ENCODE measurements at regions not wholly inside any gene's neighbourhood (a gene's known extent, or its start where the extent isn't known, plus 50 kb on each side); places are given as distances from the start of the nearest gene placed in this dataset.

DNA sequence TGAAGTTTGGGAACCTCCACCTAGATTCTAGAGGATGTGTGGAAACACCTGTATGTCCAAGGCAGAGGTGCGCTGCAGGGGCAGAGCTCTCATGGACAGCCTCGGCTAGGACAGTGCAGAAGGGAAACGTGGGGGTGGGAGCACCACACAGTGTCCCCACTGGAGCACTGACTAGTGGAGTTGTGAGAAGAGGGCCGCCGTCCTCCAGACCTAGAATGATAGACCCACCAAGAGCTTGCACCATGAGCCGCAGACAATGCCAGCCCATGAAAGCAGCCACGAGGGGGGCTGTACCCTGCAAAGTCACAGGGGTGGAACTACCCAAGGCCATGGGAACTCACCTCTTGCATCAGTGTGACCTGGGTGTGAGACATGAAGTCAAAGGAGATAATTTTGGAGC lies 274.5 kb upstream of the FMR1 start:
- Histone ChIP-seq H3K4me3 (ENCODE audit: low read depth, low read length) (no peak overlapping the region), H3K36me3 (ENCODE audit: control insufficient read depth, insufficient read depth, low read length) (no peaks in the 10 kb centered on the region), H3K27me3 (ENCODE audit: control insufficient read depth, insufficient read depth, low read length) (no peaks in the 10 kb centered on the region)
- FAIRE-seq: no peak
- DNase-seq (ENCODE audit: low read depth): no peak
- TF ChIP-seq, protein P1, sequence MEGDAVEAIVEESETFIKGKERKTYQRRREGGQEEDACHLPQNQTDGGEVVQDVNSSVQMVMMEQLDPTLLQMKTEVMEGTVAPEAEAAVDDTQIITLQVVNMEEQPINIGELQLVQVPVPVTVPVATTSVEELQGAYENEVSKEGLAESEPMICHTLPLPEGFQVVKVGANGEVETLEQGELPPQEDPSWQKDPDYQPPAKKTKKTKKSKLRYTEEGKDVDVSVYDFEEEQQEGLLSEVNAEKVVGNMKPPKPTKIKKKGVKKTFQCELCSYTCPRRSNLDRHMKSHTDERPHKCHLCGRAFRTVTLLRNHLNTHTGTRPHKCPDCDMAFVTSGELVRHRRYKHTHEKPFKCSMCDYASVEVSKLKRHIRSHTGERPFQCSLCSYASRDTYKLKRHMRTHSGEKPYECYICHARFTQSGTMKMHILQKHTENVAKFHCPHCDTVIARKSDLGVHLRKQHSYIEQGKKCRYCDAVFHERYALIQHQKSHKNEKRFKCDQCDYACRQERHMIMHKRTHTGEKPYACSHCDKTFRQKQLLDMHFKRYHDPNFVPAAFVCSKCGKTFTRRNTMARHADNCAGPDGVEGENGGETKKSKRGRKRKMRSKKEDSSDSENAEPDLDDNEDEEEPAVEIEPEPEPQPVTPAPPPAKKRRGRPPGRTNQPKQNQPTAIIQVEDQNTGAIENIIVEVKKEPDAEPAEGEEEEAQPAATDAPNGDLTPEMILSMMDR (IDR thresholded peaks at IDR 0.05; ENCODE audit: insufficient read depth, low read length, severe bottlenecking): no peak

DNA sequence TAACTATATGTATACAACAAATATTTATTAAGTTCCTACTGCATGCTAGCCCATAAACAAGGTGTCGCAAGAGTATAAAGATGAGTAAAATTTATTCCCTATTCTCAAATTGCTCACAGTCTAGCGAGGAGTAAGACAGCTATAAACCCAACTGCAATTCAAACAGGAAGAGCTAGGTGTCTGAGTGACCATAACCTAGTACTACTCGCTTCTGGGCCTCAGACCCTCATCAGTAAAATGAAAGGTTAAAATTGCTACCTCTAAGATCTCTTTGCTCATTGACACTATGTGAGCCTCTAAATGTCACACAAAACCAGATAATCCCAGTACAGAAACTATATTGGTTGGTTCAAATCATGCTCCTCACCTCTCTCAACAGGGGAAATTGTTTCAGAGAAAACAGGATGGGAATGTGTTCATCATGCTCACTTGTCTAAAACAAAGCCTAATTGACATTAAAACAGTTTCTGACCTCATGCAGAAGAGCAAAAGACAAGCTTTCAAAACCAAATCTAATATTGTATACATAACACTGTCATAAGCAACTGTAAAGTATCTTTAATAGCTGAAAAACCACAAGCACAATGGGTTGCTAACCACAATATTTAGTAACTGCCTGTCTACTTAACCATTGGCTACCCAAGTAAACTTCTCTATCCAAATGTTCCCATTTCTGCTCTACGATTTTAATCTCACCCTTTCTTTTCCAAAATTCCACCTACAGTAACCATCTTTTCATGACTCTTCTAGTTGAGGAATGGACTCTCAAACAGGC lies 264.6 kb upstream of the FMR1 start:
- no peak for DNase-seq (ENCODE audit: low read depth)
- no peak for FAIRE-seq
- no peaks in the 10 kb centered on the region for H3K27me3 ChIP-seq (ENCODE audit: control insufficient read depth, insufficient read depth, low read length)
- no peak overlapping the region for H3K4me3 ChIP-seq (ENCODE audit: low read depth, low read length)
- no peaks in the 10 kb centered on the region for H3K36me3 ChIP-seq (ENCODE audit: control insufficient read depth, insufficient read depth, low read length)
- TF ChIP-seq, protein P1 (IDR thresholded peaks at IDR 0.05; ENCODE audit: insufficient read depth, low read length, severe bottlenecking): no peak

DNA sequence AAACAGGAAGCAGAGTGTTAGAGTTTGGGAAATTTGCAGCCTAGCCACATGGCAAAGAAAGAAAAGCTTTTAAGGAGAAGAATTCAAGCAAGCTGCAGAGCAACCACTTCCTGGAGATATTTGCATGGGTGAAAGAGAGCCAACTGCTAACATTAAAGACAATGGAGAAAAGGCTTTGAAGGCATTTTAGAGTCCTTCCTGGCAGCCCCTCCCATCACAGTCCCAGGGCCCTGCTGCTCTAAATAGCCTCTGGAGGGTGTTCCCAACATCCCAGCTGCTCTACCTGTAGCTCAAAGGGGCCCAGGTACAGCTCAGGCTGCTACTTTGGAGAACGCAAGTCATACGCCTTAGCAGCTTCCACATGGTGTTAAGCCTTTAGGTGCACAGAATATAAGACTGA lies 235.9 kb upstream of the FMR1 start:
- no peak for DNase-seq (ENCODE audit: low read depth)
- TF ChIP-seq, protein P1 (IDR thresholded peaks at IDR 0.05; ENCODE audit: insufficient read depth, low read length, severe bottlenecking): no peak
- Histone ChIP-seq H3K4me3 (ENCODE audit: low read depth, low read length) (no peak overlapping the region), H3K36me3 (ENCODE audit: control insufficient read depth, insufficient read depth, low read length) (no peaks in the 10 kb centered on the region), H3K27me3 (ENCODE audit: control insufficient read depth, insufficient read depth, low read length) (no peaks in the 10 kb centered on the region)
- no peak for FAIRE-seq

DNA sequence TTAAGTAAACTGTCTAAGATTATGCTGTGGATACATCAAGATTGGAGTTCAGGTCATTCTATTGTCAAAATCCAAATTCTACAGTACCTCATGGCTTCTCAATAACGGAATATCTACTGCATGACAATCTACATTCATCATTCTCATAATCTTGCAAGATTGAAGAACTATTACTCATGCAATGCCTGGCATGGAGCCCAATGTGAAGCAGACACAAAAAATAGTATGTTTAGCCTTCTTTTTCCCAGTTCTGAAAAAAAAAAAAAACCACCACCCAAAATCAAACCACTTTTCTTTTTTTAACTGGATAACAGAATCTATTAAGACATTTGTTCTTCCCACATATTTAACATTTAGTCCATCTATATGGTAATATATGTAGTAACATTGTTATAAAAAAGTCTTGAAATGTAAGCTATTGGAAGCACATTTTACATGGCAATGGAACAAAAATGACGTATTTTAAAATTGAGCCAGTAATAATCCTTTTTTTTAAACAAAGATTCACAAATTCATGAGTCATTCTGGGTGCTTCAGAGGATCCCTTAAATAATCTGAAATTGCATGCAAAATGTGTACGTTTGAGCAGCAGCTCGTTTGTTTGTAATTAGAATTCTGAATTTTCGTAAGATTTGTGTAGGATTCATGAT lies 232.2 kb upstream of the FMR1 start:
- FAIRE-seq (no peak), DNase-seq (ENCODE audit: low read depth) (no peak)
- no peaks in the 10 kb centered on the region for H3K36me3 ChIP-seq (ENCODE audit: control insufficient read depth, insufficient read depth, low read length)
- TF ChIP-seq, protein P1 (IDR thresholded peaks at IDR 0.05; ENCODE audit: insufficient read depth, low read length, severe bottlenecking): no peak
- no peaks in the 10 kb centered on the region for H3K27me3 ChIP-seq (ENCODE audit: control insufficient read depth, insufficient read depth, low read length)
- H3K4me3 ChIP-seq (ENCODE audit: low read depth, low read length): no peak overlapping the region

DNA sequence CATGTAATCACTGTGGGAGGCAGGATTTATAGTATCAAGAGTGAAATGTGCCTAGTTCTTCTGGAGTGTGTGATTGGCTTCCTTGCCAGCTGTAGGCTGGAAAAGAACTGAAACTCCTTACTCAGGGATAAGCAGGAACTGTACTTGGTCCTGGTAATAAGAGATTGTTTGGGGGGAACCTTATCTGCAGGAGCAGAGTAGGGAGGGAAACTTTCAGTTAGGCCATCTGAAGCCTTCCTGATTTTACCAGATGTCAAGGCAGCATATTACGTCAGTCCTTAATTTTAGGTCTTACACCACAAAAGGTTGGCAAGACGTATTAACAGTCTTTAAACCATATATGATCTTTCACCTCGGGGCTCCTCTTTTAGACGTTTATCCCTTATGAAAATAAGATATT lies 231.5 kb upstream of the FMR1 start:
- Histone ChIP-seq H3K4me3 (ENCODE audit: low read depth, low read length) (no peak overlapping the region), H3K36me3 (ENCODE audit: control insufficient read depth, insufficient read depth, low read length) (no peaks in the 10 kb centered on the region), H3K27me3 (ENCODE audit: control insufficient read depth, insufficient read depth, low read length) (no peaks in the 10 kb centered on the region)
- FAIRE-seq (no peak), DNase-seq (ENCODE audit: low read depth) (no peak)
- TF ChIP-seq, protein P1 (IDR thresholded peaks at IDR 0.05; ENCODE audit: insufficient read depth, low read length, severe bottlenecking): no peak
